Endodermal cell (in vitro differentiated cells): ENCODE measurements at regions not wholly inside any gene's neighbourhood (a gene's known extent, or its start where the extent isn't known, plus 50 kb on each side); places are given as distances from the start of the nearest gene placed in this dataset.

Source experiments
- DNase-seq: peaks from one replicate; pipeline ENCODE4 v3.0.0-alpha.2; 2017
- H3K27ac ChIP-seq: 2 replicates; pipeline ENCODE4 v1.5.1; 2013; ENCODE audit warnings: mild to moderate bottlenecking, low read depth, low read length, moderate library complexity
- H3K27me3 ChIP-seq: 2 replicates; pipeline ENCODE4 v1.6.1; 2013; ENCODE audit warnings: mild to moderate bottlenecking, low read length, moderate library complexity; ENCODE audit not compliant: insufficient read depth, control insufficient read depth, poor library complexity, severe bottlenecking
- H3K36me3 ChIP-seq: 2 replicates; pipeline ENCODE4 v1.7.0; 2013; ENCODE audit warnings: mild to moderate bottlenecking, low read length, moderate library complexity; ENCODE audit not compliant: control insufficient read depth, insufficient read depth
- H3K4me1 ChIP-seq: one replicate; pipeline ENCODE4 v1.7.0; 2013; ENCODE audit warnings: low read length; ENCODE audit not compliant: control insufficient read depth, insufficient read depth
- H3K4me3 ChIP-seq: 2 replicates; pipeline ENCODE4 v1.5.1; 2013; ENCODE audit warnings: mild to moderate bottlenecking, low read length, moderate library complexity
- H3K9ac ChIP-seq: 2 replicates; pipeline ENCODE4 v1.6.1; 2013; ENCODE audit warnings: mild to moderate bottlenecking, low read length, moderate library complexity; ENCODE audit not compliant: poor library complexity, severe bottlenecking; ENCODE audit errors: extremely low read depth
- H3K9me3 ChIP-seq: 2 replicates; pipeline ENCODE4 v1.6.1; 2013; ENCODE audit warnings: mild to moderate bottlenecking, low read length, moderate library complexity; ENCODE audit not compliant: control insufficient read depth
- H3K27ac Mint-ChIP-seq: 2 replicates; pipeline ENCODE4 v1.8.0; 2020; ENCODE audit warnings: mixed read lengths
- H3K27me3 Mint-ChIP-seq: 2 replicates; pipeline ENCODE4 v1.8.0; 2021; ENCODE audit warnings: mild to moderate bottlenecking, mixed read lengths; ENCODE audit not compliant: insufficient read depth
- H3K36me3 Mint-ChIP-seq: 2 replicates; pipeline ENCODE4 v1.8.0; 2020; ENCODE audit warnings: low read depth, mixed read lengths
- H3K4me1 Mint-ChIP-seq: 2 replicates; pipeline ENCODE4 v1.8.0; 2020; ENCODE audit warnings: mixed read lengths
- H3K4me3 Mint-ChIP-seq: 2 replicates; pipeline ENCODE4 v1.8.0; 2020; ENCODE audit warnings: mild to moderate bottlenecking, moderate library complexity, mixed read lengths
- H3K9me3 Mint-ChIP-seq: 2 replicates; pipeline ENCODE4 v1.8.0; 2020; ENCODE audit warnings: mild to moderate bottlenecking, mixed read lengths
- CTCF ChIP-seq: fragments of 200-600 bp; sonication (generic); conservative IDR thresholded peaks from 2 replicates; pipeline ENCODE4 v1.5.0; 2021; ENCODE audit warnings: antibody characterized with exemption, mild to moderate bottlenecking
- WGBS, 2 experiments: methylation state at CpG; one replicate each; pipeline versions ENCODE4 v1.1.5 to v1.1.7; 2013; ENCODE audit warnings: missing lambda C conversion rate in 2 of 2, mixed read lengths in 1 of 2; ENCODE audit not compliant: insufficient coverage in 1 of 2, insufficient read length in 1 of 2; 5-methylcytosine and 5-hydroxymethylcytosine counted together

GRCh38 chr15:99454107-99454809, 111.5 kb upstream of the MEF2A start:
- Mint-ChIP-seq H3K27me3 (no peaks in the 10 kb centered on the region), H3K36me3 (no peaks in the 10 kb centered on the region), H3K4me1 (peaks cover 11% of the 10 kb centered on the region), H3K9me3 (no peaks in the 10 kb centered on the region), H3K27ac (no peak overlapping the region), H3K4me3 (no peak overlapping the region)
- DNase-seq: no peak
- TF ChIP-seq CTCF: no peak
- Histone ChIP-seq H3K4me3 (no peak overlapping the region), H3K27me3 (no peaks in the 10 kb centered on the region), H3K27ac (no peak overlapping the region), H3K9me3 (no peaks in the 10 kb centered on the region), H3K9ac (no peak overlapping the region), H3K36me3 (no peaks in the 10 kb centered on the region), H3K4me1 (no peaks in the 10 kb centered on the region)
- WGBS, 2 experiments: 86 to 94% methylated on average over 1 to 6 of the region's 6 CpGs

GRCh38 chr15:99454941-99455788, 110.6 kb upstream of the MEF2A start:
- DNase-seq: peak; percentile 43
- Histone ChIP-seq H3K4me3 (no peak overlapping the region), H3K36me3 (no peaks in the 10 kb centered on the region), H3K4me1 (no peaks in the 10 kb centered on the region), H3K9me3 (no peaks in the 10 kb centered on the region), H3K27ac (no peak overlapping the region), H3K27me3 (no peaks in the 10 kb centered on the region), H3K9ac (no peak overlapping the region)
- WGBS, 2 experiments: 85 to 87% methylated on average over 10 to 19 of the region's 19 CpGs
- H3K4me3 Mint-ChIP-seq: no peak overlapping the region
- H3K4me1 Mint-ChIP-seq: peaks cover 11% of the 10 kb centered on the region
- no peaks in the 10 kb centered on the region for H3K36me3 Mint-ChIP-seq
- no peaks in the 10 kb centered on the region for H3K9me3 Mint-ChIP-seq
- H3K27me3 Mint-ChIP-seq: no peaks in the 10 kb centered on the region
- TF ChIP-seq CTCF: no peak
- H3K27ac Mint-ChIP-seq: peak overlapping the region; percentile 21

- Mint-ChIP-seq H3K9me3 (peaks cover 2% of the 10 kb centered on the region), H3K4me1 (peaks cover 10% of the 10 kb centered on the region), H3K27me3 (no peaks in the 10 kb centered on the region), H3K36me3 (no peaks in the 10 kb centered on the region), H3K4me3 (no peak overlapping the region), H3K27ac (no peak overlapping the region)
- Histone ChIP-seq H3K9me3 (no peaks in the 10 kb centered on the region), H3K4me3 (no peak overlapping the region), H3K27ac (no peak overlapping the region), H3K36me3 (no peaks in the 10 kb centered on the region), H3K27me3 (no peaks in the 10 kb centered on the region), H3K4me1 (no peaks in the 10 kb centered on the region), H3K9ac (no peak overlapping the region)
- no peak for DNase-seq
- TF ChIP-seq CTCF: no peak
These were observed 110.0 kb upstream of the MEF2A start for GRCh38 chr15:99455789-99456160.
